Naive thymus-derived CD8-positive, alpha-beta T cell (primary cell): ENCODE measurements at regions not wholly inside any gene's neighbourhood (a gene's known extent, or its start where the extent isn't known, plus 50 kb on each side); places are given as distances from the start of the nearest gene placed in this dataset.
"Not testable (repeated sequence)": the region's sequence is repeated elsewhere in the genome, so short reads cannot be mapped to it uniquely, and the experiment has no call there.

ENCODE experiments used
- ATAC-seq, 2 donors: fragments of 150-1000 bp; cut with Tn5 transposase in 1 of 2; sonication (Bioruptor Pico), chemical (Tn5 transposase) in 1 of 2; 1 replicate in 1 of 2; 2 replicates in 1 of 2; pipeline ENCODE4 v1.10.0; 2021; ENCODE audit warnings: mild to moderate bottlenecking in 2 of 2, moderate library complexity in 2 of 2
- POLR2A ChIA-PET: fragments of 350-600 bp; sonication (Branson Sonifier 250); formaldehyde crosslinking; loops from one replicate; lab custom pipeline; 2021; ENCODE audit warnings: antibody characterized with exemption; lab: Charles Lee
- DNase-seq, 10 donors: peaks; one replicate each; pipeline versions ENCODE4 v3.0.0 to v3.0.0-alpha.2; 2020 to 2022
- H3K27ac Mint-ChIP-seq, 10 donors: one replicate each; pipeline ENCODE4 v1.8.0; 2020 to 2022; ENCODE audit warnings: mild to moderate bottlenecking in 10 of 10, mixed read lengths in 10 of 10, moderate library complexity in 4 of 10, inconsistent platforms in 1 of 10
- H3K27me3 Mint-ChIP-seq, 5 donors: one replicate each; pipeline ENCODE4 v1.8.0; 2021 to 2022; ENCODE audit warnings: mixed read lengths in 5 of 5
- H3K36me3 Mint-ChIP-seq, 3 donors: one replicate each; pipeline ENCODE4 v1.8.0; 2020 to 2022; ENCODE audit warnings: mixed read lengths in 3 of 3, mild to moderate bottlenecking in 2 of 3, inconsistent platforms in 1 of 3
- H3K4me1 Mint-ChIP-seq, 4 donors: one replicate each; pipeline ENCODE4 v1.8.0; 2021 to 2022; ENCODE audit warnings: mixed read lengths in 4 of 4
- H3K4me3 Mint-ChIP-seq, 10 donors: one replicate each; pipeline ENCODE4 v1.8.0; 2020 to 2022; ENCODE audit warnings: mild to moderate bottlenecking in 10 of 10, mixed read lengths in 10 of 10, moderate library complexity in 6 of 10, inconsistent platforms in 1 of 10
- H3K9me3 Mint-ChIP-seq, 9 donors: one replicate each; pipeline ENCODE4 v1.8.0; 2020 to 2022; ENCODE audit warnings: mixed read lengths in 9 of 9, mild to moderate bottlenecking in 3 of 9, inconsistent platforms in 1 of 9, moderate library complexity in 1 of 9

DNA sequence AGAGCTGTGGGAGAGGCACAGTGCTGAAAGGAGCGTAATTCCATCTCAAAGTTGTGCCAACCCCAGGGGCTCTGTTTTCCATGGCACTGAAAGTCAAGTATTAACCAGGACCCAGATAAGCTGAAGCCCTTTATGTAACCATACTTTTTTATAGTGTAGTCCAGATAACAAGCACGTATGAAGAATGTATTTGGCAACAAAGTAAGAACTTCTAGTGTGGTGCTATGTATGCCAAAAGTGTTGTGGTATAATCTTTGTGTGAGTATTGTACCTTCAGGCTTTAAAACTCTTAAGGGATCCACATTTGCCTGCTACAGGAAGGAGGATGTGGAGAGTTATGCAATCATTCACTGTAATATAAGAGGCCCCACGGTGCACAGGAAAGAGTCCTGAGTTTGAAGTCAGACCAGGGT is 129.4 kb downstream of the IBTK start:
- ATAC-seq (no peak), DNase-seq (no peak)
- POLR2A ChIA-PET, result no interaction called here
- peaks cover 0 to 10% (median 2%) of the 10 kb centered on the region in 5 donors for H3K27me3 Mint-ChIP-seq
- no peaks in the 10 kb centered on the region for H3K4me1 Mint-ChIP-seq
- H3K36me3 Mint-ChIP-seq, result no peaks in the 10 kb centered on the region
- no peak overlapping the region for H3K4me3 Mint-ChIP-seq
- H3K9me3 Mint-ChIP-seq, result peaks cover 0 to 2% (median 0%) of the 10 kb centered on the region in 9 donors
- no peak overlapping the region for H3K27ac Mint-ChIP-seq

DNA sequence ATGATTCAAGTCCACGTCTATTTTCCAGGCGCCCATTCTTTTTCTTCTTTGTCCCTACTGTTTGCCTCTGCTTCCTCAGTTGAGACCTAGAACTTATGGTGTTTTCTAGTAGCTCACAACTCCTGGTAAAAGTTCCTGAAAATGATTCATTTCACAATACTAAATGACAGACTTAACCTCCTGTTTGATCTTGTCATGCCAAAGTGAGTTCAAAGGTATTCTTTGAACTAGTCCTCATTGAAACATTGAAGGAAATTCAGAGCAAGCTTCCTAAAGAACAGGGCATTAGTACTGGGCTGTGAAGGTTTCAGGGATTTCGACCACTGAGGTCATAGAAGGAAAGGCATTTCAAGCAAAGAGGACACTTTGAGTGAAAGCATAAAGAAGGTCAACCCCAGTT is 132.8 kb downstream of the IBTK start:
- ATAC-seq (no peak), DNase-seq (no peak)
- Mint-ChIP-seq H3K27ac (no peak overlapping the region), H3K27me3 (peaks cover 0 to 7% (median 2%) of the 10 kb centered on the region in 5 donors), H3K4me1 (no peaks in the 10 kb centered on the region), H3K4me3 (no peak overlapping the region), H3K36me3 (no peaks in the 10 kb centered on the region), H3K9me3 (peaks cover 0 to 8% (median 2%) of the 10 kb centered on the region in 9 donors)
- POLR2A ChIA-PET, result no interaction called here

DNA sequence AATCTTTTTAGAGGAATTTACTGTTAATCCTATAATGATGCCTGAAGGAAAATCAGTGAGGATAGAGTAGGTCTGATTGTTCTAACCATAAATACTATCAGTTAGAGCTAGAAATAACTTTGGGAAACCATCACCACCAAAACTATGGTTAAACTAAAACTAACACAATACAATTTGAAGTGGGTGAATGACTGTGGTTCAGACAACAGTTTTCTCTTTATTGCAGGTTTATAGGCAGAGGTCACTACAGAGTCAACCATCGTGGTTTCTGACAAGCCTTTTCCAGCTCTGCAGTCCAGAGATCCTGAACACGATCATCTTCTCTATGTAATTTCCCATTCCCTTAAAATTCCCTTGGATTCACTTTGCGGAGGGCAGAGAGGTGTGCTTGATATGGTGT is 134.3 kb downstream of the IBTK start:
- peaks cover 8 to 23% (median 12%) of the 10 kb centered on the region in 9 donors for H3K9me3 Mint-ChIP-seq
- no peaks in the 10 kb centered on the region for H3K4me1 Mint-ChIP-seq
- POLR2A ChIA-PET, result no interaction called here
- no peak overlapping the region for H3K4me3 Mint-ChIP-seq
- H3K27me3 Mint-ChIP-seq, result peaks cover 0 to 2% (median 0%) of the 10 kb centered on the region in 5 donors
- no peak overlapping the region for H3K27ac Mint-ChIP-seq
- DNase-seq, result no peak
- H3K36me3 Mint-ChIP-seq, result peaks cover 0 to 5% (median 0%) of the 10 kb centered on the region in 3 donors
- no peak for ATAC-seq

DNA sequence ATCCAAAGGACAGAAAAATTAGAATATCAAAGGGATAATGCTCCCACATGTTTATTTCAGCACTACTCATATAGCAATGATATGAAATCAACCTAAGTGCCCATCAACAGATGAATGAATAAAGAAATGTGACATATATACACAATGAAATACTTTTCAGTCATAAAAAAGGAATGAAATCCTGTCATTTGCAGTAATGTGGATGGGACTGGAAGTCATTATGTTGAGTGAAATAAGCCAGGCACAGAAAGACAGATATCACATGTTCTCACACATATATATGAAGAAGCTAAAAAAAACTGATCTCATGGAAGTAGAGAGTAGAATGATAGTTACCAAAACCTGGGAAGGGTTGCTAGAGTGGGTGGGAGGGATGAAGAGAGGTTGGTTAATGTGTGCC is 135.7 kb downstream of the IBTK start:
- Mint-ChIP-seq H3K27ac (no peak overlapping the region), H3K27me3 (no peaks in the 10 kb centered on the region), H3K36me3 (peaks cover 0 to 5% (median 0%) of the 10 kb centered on the region in 3 donors), H3K4me1 (no peaks in the 10 kb centered on the region), H3K9me3 (peaks cover 8 to 33% (median 15%) of the 10 kb centered on the region in 9 donors), H3K4me3 (no peak overlapping the region)
- DNase-seq, result no peak
- POLR2A ChIA-PET, result no interaction called here
- ATAC-seq, result no peak

DNA sequence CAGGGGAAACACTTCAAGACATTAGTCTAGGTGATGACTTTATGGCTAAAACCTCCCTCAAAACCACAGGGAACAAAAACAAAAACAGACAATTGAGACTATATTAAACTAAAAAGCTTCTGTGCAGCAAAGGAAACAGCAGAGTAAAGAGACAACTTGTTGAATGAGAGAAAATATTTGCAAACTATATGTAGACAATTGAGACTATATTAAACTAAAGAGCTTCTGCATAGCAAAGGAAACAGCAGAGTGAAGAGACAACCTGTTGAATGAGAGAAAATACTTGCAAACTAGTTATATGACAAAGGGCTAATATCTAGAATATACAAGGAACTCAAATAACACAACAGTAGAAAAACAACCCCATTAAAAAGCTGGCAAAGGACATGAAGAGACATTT is 136.4 kb downstream of the IBTK start:
- H3K27me3 Mint-ChIP-seq, result no peaks in the 10 kb centered on the region
- H3K4me1 Mint-ChIP-seq, result no peaks in the 10 kb centered on the region
- H3K4me3 Mint-ChIP-seq, result no peak overlapping the region
- POLR2A ChIA-PET, result no interaction called here
- no peak for ATAC-seq
- peaks cover 0 to 5% (median 0%) of the 10 kb centered on the region in 3 donors for H3K36me3 Mint-ChIP-seq
- peaks cover 8 to 33% (median 15%) of the 10 kb centered on the region in 9 donors for H3K9me3 Mint-ChIP-seq
- DNase-seq, result no peak
- H3K27ac Mint-ChIP-seq, result no peak overlapping the region

DNA sequence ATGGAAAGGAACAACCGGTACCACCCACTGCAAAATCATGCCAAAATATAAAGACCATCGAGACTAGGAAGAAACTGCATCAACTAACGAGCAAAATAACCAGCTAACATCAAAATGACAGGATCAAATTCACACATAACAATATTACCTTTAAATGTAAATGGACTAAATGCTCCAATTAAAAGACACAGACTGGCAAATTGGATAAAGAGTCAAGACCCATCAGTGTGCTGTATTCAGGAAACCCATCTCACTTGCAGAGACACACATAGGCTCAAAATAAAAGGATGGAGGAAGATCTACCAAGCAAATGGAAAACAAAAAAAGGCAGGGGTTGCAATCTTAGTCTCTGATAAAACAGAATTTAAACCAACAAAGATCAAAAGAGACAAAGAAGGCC is 144.4 kb downstream of the IBTK start:
- ATAC-seq, H3K4me3 Mint-ChIP-seq, DNase-seq, H3K4me1 Mint-ChIP-seq, POLR2A ChIA-PET, H3K36me3 Mint-ChIP-seq, H3K27ac Mint-ChIP-seq, H3K27me3 Mint-ChIP-seq: not testable (repeated sequence)
- H3K9me3 Mint-ChIP-seq, result peaks cover 0 to 15% (median 8%) of the 10 kb centered on the region in 9 donors

DNA sequence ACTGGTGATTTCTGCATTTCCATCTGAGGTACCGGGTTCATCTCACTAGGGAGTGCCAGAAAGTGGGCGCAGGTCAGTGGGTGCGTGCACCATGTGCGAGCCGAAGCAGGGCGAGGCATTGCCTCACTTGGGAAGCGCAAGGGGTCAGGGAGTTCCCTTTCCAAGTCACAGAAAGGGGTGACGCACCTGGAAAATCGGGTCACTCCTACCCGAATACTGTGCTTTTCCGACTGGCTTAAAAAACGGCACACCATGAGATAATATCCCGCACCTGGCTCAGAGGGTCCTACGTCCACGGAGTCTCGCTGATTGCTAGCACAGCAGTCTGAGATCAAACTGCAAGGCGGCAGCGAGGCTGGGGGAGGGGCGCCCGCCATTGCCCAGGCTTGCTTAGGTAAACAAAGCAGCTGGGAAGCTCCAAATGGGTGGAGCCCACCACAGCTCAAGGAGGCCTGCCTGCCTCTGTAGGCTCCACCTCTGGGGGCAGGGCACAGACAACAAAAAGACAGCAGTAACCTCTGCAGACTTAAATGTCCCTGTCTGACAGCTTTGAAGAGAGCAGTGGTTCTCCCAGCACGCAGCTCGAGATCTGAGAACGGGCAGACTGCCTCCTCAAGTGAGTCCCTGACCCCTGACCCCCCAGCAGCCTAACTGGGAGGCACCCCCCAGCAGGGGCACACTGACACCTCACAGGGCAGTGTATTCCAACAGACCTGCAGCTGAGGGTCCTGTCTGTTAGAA is 146.0 kb downstream of the IBTK start:
- H3K27ac Mint-ChIP-seq, H3K27me3 Mint-ChIP-seq, DNase-seq, ATAC-seq, H3K36me3 Mint-ChIP-seq, POLR2A ChIA-PET, H3K4me1 Mint-ChIP-seq, H3K4me3 Mint-ChIP-seq: not testable (repeated sequence)
- H3K9me3 Mint-ChIP-seq, result peaks cover 0 to 14% (median 6%) of the 10 kb centered on the region in 9 donors

DNA sequence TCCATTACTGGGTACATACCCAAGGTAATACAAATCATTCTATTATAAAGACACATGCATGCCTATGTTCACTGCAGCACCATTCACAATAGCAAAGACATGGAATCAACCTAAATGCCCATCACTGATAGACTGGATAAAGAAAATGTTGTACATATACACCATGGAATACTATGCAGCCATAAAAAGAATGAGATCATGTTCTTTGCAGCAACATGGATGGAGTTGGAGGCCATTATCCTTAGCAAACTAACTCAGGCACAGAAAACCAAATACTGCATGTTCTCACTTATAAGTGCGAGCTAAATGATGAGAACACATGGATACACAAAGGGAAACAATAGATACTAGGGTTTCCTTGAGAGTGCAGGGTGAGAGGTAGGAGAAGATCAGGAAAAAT is 146.8 kb downstream of the IBTK start:
- H3K36me3 Mint-ChIP-seq, ATAC-seq, H3K4me3 Mint-ChIP-seq, H3K27ac Mint-ChIP-seq, H3K4me1 Mint-ChIP-seq, POLR2A ChIA-PET, H3K27me3 Mint-ChIP-seq, DNase-seq: not testable (repeated sequence)
- peaks cover 0 to 14% (median 6%) of the 10 kb centered on the region in 9 donors for H3K9me3 Mint-ChIP-seq

DNA sequence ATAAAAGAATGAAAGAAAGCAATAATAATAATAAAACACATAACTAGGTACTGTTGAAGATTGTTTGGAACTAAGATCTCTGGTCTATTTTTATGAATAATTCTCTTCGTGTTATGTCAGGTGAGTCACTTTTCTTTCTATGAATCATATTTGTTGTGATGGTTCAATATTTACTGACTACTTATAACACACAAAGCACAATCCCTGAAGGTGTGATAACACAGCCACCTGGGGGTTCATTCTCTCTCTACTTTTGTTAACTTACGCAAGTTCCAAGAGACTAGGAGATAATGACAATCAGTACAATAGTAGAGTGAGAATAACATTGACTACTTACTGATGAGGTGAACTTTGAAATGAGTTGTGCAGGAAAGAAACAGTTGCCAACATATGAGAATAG is 149.9 kb downstream of the IBTK start:
- DNase-seq (no peak), ATAC-seq (no peak)
- Mint-ChIP-seq H3K36me3 (peaks cover 0 to 5% (median 0%) of the 10 kb centered on the region in 3 donors), H3K9me3 (peaks cover 0 to 15% (median 6%) of the 10 kb centered on the region in 9 donors), H3K4me3 (no peak overlapping the region), H3K27me3 (peaks cover 0 to 10% (median 5%) of the 10 kb centered on the region in 5 donors), H3K27ac (no peak overlapping the region), H3K4me1 (no peaks in the 10 kb centered on the region)
- POLR2A ChIA-PET, result no interaction called here

DNA sequence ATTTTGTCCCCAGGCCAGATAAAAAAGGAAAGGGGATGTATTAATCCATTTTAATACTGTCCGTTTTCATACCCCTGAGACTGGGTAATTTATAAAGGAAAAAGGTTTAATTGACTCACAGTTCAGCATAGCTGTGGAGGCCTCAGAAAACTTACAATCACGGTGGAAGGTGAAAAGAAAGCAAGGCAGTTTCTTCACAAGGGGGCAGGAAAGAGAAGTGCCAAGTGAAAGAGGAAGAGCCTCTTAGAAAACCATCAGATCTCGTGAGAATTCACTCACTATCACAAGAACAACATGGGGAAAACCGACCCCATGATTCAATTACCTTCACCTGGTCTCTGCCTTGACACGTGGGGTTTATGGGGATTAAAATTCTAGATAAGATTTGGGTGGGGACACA is 152.5 kb downstream of the IBTK start:
- no peaks in the 10 kb centered on the region for H3K36me3 Mint-ChIP-seq
- no peaks in the 10 kb centered on the region for H3K4me1 Mint-ChIP-seq
- POLR2A ChIA-PET, result no interaction called here
- DNase-seq (no peak), ATAC-seq (no peak)
- H3K4me3 Mint-ChIP-seq, result no peak overlapping the region
- no peak overlapping the region for H3K27ac Mint-ChIP-seq
- peaks cover 0 to 10% (median 5%) of the 10 kb centered on the region in 5 donors for H3K27me3 Mint-ChIP-seq
- H3K9me3 Mint-ChIP-seq, result peaks cover 0 to 14% (median 0%) of the 10 kb centered on the region in 9 donors

DNA sequence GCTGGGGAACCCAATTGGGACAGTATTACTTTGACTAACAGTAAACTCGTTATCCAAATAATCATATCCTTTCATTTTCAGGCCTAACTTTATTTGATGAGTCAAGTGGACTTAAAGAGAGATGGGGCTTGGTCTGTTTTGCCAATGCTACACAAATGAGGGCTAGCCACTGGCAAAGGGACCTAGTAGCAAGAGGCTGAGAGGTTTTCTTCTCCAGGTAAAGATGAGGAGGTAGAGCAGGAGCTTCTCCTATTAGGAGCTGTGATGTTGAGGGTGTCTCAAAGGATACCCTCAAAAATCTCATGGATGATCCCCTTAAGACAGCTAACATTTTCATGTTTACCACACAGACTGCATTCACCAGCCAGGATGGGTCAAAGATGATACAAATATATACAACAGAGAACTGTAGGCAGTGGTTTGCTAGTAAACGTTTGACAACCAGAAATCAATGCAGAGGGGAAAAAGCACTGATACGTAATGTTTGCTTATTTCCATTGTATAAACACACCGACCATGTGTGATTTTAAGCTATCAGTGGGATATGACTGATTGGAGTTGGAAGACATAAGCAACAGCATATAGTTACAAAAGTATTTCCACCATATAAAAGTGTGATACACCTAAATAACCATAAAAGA is 153.3 kb downstream of the IBTK start:
- no peak overlapping the region for H3K4me3 Mint-ChIP-seq

DNA sequence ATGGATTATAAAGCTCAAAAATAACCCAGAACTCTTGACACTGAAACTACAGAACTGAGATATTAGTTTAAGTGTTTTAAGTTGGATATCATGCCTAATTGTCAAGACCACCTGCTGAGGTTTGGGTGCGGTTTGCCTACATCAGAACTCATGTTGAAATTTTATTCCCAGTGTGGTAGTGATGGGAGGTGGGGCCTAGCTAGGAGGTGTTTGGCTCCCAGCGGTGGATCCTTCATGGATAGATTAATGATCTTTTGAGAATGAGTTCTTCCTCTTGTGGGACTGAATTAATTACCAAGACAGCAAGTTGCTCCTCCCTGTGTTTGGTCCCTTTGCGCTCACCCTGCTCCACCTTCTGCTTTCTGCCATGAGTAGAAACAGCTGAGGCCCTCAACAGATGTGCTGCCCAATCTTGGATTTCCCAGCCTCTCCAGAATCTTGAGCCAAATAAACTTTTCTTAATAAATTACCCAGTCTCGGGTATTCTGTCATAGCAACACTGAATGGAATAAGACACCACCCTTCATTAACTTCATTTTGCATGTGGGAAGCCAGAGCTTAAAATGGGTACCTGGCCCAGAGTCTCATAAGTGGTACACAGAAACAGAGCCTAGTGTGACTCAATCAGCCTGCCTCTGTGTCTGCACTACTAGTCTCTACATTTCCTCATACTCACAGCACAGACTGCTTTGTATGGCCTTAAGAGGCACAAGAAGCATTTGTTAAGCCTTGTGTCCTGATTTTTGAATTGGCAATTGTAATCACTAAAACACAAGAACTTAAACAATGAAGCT is 158.4 kb downstream of the IBTK start:
- Mint-ChIP-seq H3K4me3 (no peak overlapping the region), H3K27me3 (peaks cover 0 to 1% (median 0%) of the 10 kb centered on the region in 5 donors), H3K36me3 (no peaks in the 10 kb centered on the region), H3K27ac (no peak overlapping the region), H3K9me3 (peaks cover 0 to 3% (median 0%) of the 10 kb centered on the region in 9 donors), H3K4me1 (no peaks in the 10 kb centered on the region)
- ATAC-seq (no peak), DNase-seq (no peak)
- POLR2A ChIA-PET, result no interaction called here

More for the DNA sequence above, 153.3 kb downstream of the IBTK start:
- Mint-ChIP-seq H3K4me1 (no peaks in the 10 kb centered on the region), H3K27ac (no peak overlapping the region), H3K36me3 (no peaks in the 10 kb centered on the region), H3K27me3 (peaks cover 0 to 10% (median 5%) of the 10 kb centered on the region in 5 donors), H3K9me3 (peaks cover 0 to 12% (median 0%) of the 10 kb centered on the region in 9 donors)
- POLR2A ChIA-PET, result no interaction called here
- ATAC-seq, result no peak
- DNase-seq, result no peak

DNA sequence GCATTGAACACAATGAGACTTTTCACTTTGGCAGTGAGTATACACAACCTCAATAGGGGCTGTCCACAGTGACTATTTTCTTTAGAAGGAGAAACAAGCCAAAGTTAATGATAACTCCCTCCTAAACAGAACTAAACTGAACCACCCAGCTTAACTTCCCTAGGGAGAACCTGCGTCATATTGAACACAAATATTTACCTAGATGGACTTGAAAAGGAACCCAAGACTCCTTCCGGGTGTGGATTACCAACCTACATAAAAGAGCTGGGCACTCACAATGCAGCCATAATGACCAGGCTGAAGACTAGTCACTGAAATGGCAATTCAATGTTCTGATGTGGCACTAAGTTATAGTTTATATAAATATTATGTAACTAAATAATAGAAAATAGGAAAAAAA is 160.6 kb downstream of the IBTK start:
- H3K9me3 Mint-ChIP-seq, result no peaks in the 10 kb centered on the region
- POLR2A ChIA-PET, result no interaction called here
- no peaks in the 10 kb centered on the region for H3K27me3 Mint-ChIP-seq
- H3K4me1 Mint-ChIP-seq, result no peaks in the 10 kb centered on the region
- no peak overlapping the region for H3K27ac Mint-ChIP-seq
- H3K36me3 Mint-ChIP-seq, result no peaks in the 10 kb centered on the region
- ATAC-seq (no peak), DNase-seq (no peak)
- H3K4me3 Mint-ChIP-seq, result no peak overlapping the region
